ENCODE measurements at regions not wholly inside any gene's neighbourhood (a gene's known extent, or its start where the extent isn't known, plus 50 kb on each side); places are given as distances from the start of the nearest gene placed in this dataset.

GRCh38 chr2:62447411-62447810 lies 58.6 kb downstream of the TMEM17 start:
- Histone ChIP-seq H3K4me3 (no peak overlapping the region), H3K4me1 (no peaks in the 10 kb centered on the region), H3K9me3 (no peaks in the 10 kb centered on the region), H3K27me3 (ENCODE audit: insufficient read depth in 3 of 3, low read length in 2 of 3) (no peaks in the 10 kb centered on the region), H3K36me3 (ENCODE audit: insufficient read depth in 1 of 2, low read depth in 1 of 2) (no peaks in the 10 kb centered on the region), H3K27ac (no peak overlapping the region)
- no peak for TF ChIP-seq CTCF (IDR thresholded peaks at IDR 0.05)
- ATAC-seq, result no peak
- 77 to 80% (median 79%) methylated on average over 3 of the region's 3 CpGs for WGBS, 3 donors
- DNase-seq, result no peak
- intact Hi-C loops (cut with DNase I), result no loop called here

DNA sequence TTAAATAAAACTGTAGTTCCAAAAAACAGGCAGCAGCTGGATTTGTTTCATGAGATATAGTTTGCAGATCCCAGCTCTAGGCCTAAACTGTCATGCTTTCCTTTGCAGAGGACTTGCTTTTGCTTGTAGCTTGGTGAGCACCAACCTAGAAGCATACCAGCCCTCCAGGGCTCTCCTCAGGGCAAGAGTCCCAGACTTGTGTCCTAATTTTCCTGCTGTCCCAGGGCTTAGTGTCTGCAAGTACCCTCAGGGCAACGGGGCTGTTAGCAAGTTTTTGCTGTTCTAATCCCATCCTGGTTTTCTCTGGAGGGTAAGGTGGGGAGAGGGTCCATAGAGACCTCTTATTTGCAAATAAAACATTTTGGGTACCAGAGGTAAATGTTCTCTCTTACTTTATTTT lies 59.5 kb downstream of the TMEM17 start:
- H3K9me3 ChIP-seq, result no peaks in the 10 kb centered on the region
- WGBS, 3 donors, result 58 to 80% (median 65%) methylated on average over 1 of the region's 1 CpG
- no peak overlapping the region for H3K4me3 ChIP-seq
- no peaks in the 10 kb centered on the region for H3K4me1 ChIP-seq
- ATAC-seq (no peak), DNase-seq (no peak)
- no peaks in the 10 kb centered on the region for H3K27me3 ChIP-seq (ENCODE audit: insufficient read depth in 3 of 3, low read length in 2 of 3)
- H3K36me3 ChIP-seq (ENCODE audit: insufficient read depth in 1 of 2, low read depth in 1 of 2), result no peaks in the 10 kb centered on the region
- TF ChIP-seq CTCF (IDR thresholded peaks at IDR 0.05), result no peak
- H3K27ac ChIP-seq, result no peak overlapping the region
- intact Hi-C loops (cut with DNase I), result no loop called here

- no peak for ATAC-seq
- no peaks in the 10 kb centered on the region for H3K36me3 ChIP-seq (ENCODE audit: insufficient read depth in 1 of 2, low read depth in 1 of 2)
- 80 to 84% (median 81%) methylated on average over 4 of the region's 4 CpGs for WGBS, 3 donors
- intact Hi-C loops (cut with DNase I), result no loop called here
- DNase-seq, result no peak
- no peaks in the 10 kb centered on the region for H3K9me3 ChIP-seq
- TF ChIP-seq CTCF (IDR thresholded peaks at IDR 0.05), result no peak
- no peak overlapping the region for H3K27ac ChIP-seq
- no peaks in the 10 kb centered on the region for H3K4me1 ChIP-seq
- H3K4me3 ChIP-seq, result no peak overlapping the region
- H3K27me3 ChIP-seq (ENCODE audit: insufficient read depth in 3 of 3, low read length in 2 of 3), result no peaks in the 10 kb centered on the region
Observed at GRCh38 chr2:62443886-62444285, 62.1 kb downstream of the TMEM17 start.

- Histone ChIP-seq H3K36me3 (ENCODE audit: insufficient read depth in 1 of 2, low read depth in 1 of 2) (no peaks in the 10 kb centered on the region), H3K4me3 (no peak overlapping the region), H3K9me3 (no peaks in the 10 kb centered on the region), H3K27ac (no peak overlapping the region), H3K27me3 (ENCODE audit: insufficient read depth in 3 of 3, low read length in 2 of 3) (no peaks in the 10 kb centered on the region), H3K4me1 (no peaks in the 10 kb centered on the region)
- ATAC-seq, result no peak
- TF ChIP-seq CTCF (IDR thresholded peaks at IDR 0.05), result no peak
- 71 to 78% (median 76%) methylated on average over 4 of the region's 4 CpGs for WGBS, 3 donors
- intact Hi-C loops (cut with DNase I), result no loop called here
- no peak for DNase-seq
Observed at GRCh38 chr2:62443471-62443870, 62.5 kb downstream of the TMEM17 start.

- H3K27me3 ChIP-seq (ENCODE audit: insufficient read depth in 3 of 3, low read length in 2 of 3), result no peaks in the 10 kb centered on the region
- ATAC-seq (no peak), DNase-seq (no peak)
- no peak overlapping the region for H3K4me3 ChIP-seq
- no peak for TF ChIP-seq CTCF (IDR thresholded peaks at IDR 0.05)
- no peaks in the 10 kb centered on the region for H3K9me3 ChIP-seq
- WGBS, 3 donors, result 61 to 71% (median 64%) methylated on average over 6 of the region's 6 CpGs
- no peak overlapping the region for H3K27ac ChIP-seq
- H3K4me1 ChIP-seq, result no peaks in the 10 kb centered on the region
- no peaks in the 10 kb centered on the region for H3K36me3 ChIP-seq (ENCODE audit: insufficient read depth in 1 of 2, low read depth in 1 of 2)
- intact Hi-C loops (cut with DNase I), result no loop called here
Observed at GRCh38 chr2:62441824-62442223, 64.2 kb downstream of the TMEM17 start.

Data from psoas muscle (tissue), 7 donors.